ENCODE measurements at regions not wholly inside any gene's neighbourhood (a gene's known extent, or its start where the extent isn't known, plus 50 kb on each side); places are given as distances from the start of the nearest gene placed in this dataset.

- POLR2A ChIA-PET, result no interaction called here
- Histone ChIP-seq H3K4me3 (ENCODE audit: control insufficient read depth in 1 of 2, extremely low read depth in 1 of 2, low read length in 1 of 2) (no peak overlapping the region), H3K4me1 (ENCODE audit: control insufficient read depth in 1 of 2, extremely low read depth in 1 of 2, insufficient read depth in 2 of 2, low read length in 2 of 2) (no peaks in the 10 kb centered on the region), H3K9me3 (no peaks in the 10 kb centered on the region), H3K27me3 (replicated peaks in 1 of 2; ENCODE audit: control insufficient read depth in 2 of 2, extremely low read depth in 1 of 2, insufficient read depth in 2 of 2, low read length in 1 of 2) (no peaks in the 10 kb centered on the region), H3K36me3 (ENCODE audit: control insufficient read depth in 2 of 2, extremely low read depth in 1 of 2, insufficient read depth in 1 of 2, low read length in 1 of 2) (no peaks in the 10 kb centered on the region), H3K27ac (ENCODE audit: low read length) (no peak overlapping the region)
- no peaks in the 10 kb centered on the region for H3K4me1 Mint-ChIP-seq
- no peak for DNase-seq
- H3K9me3 Mint-ChIP-seq, result peaks cover 0 to 7% (median 6%) of the 10 kb centered on the region in 3 donors
- CTCF ChIA-PET, result no interaction called here
- H3K27me3 Mint-ChIP-seq, result no peaks in the 10 kb centered on the region
- ATAC-seq (replicated peaks in 1 of 4), result no peak
- WGBS (ENCODE audit: insufficient coverage), result 88% methylated on average over 1 of the region's 3 CpGs
- no peaks in the 10 kb centered on the region for H3K36me3 Mint-ChIP-seq
- H3K27ac Mint-ChIP-seq, result no peak overlapping the region
- no peak overlapping the region for H3K4me3 Mint-ChIP-seq
Observed at GRCh38 chr20:7257692-7258466, 490.4 kb downstream of the BMP2 start.

- Histone ChIP-seq H3K36me3 (ENCODE audit: control insufficient read depth in 2 of 2, extremely low read depth in 1 of 2, insufficient read depth in 1 of 2, low read length in 1 of 2) (no peaks in the 10 kb centered on the region), H3K27ac (ENCODE audit: low read length) (no peak overlapping the region), H3K4me1 (ENCODE audit: control insufficient read depth in 1 of 2, extremely low read depth in 1 of 2, insufficient read depth in 2 of 2, low read length in 2 of 2) (no peaks in the 10 kb centered on the region), H3K4me3 (ENCODE audit: control insufficient read depth in 1 of 2, extremely low read depth in 1 of 2, low read length in 1 of 2) (no peak overlapping the region), H3K27me3 (replicated peaks in 1 of 2; ENCODE audit: control insufficient read depth in 2 of 2, extremely low read depth in 1 of 2, insufficient read depth in 2 of 2, low read length in 1 of 2) (no peaks in the 10 kb centered on the region), H3K9me3 (no peaks in the 10 kb centered on the region)
- Mint-ChIP-seq H3K36me3 (no peaks in the 10 kb centered on the region), H3K4me3 (no peak overlapping the region), H3K9me3 (peaks cover 0 to 9% (median 7%) of the 10 kb centered on the region in 3 donors), H3K27ac (no peak overlapping the region), H3K27me3 (no peaks in the 10 kb centered on the region), H3K4me1 (no peaks in the 10 kb centered on the region)
- ChIA-PET POLR2A (no interaction called here), CTCF (no interaction called here)
- 92% methylated on average over 2 of the region's 2 CpGs for WGBS (ENCODE audit: insufficient coverage)
- DNase-seq (no peak), ATAC-seq (replicated peaks in 1 of 4) (no peak)
Observed at GRCh38 chr20:7262803-7263202, 495.3 kb downstream of the BMP2 start.

GRCh38 chr20:7264137-7264536 is 496.7 kb downstream of the BMP2 start:
- Mint-ChIP-seq H3K4me1 (no peaks in the 10 kb centered on the region), H3K27ac (no peak overlapping the region), H3K4me3 (no peak overlapping the region), H3K27me3 (no peaks in the 10 kb centered on the region), H3K36me3 (no peaks in the 10 kb centered on the region), H3K9me3 (peaks cover 0 to 9% (median 7%) of the 10 kb centered on the region in 3 donors)
- POLR2A ChIA-PET, result no interaction called here
- CTCF ChIA-PET, result no interaction called here
- no peaks in the 10 kb centered on the region for H3K9me3 ChIP-seq
- no peak overlapping the region for H3K4me3 ChIP-seq (ENCODE audit: control insufficient read depth in 1 of 2, extremely low read depth in 1 of 2, low read length in 1 of 2)
- H3K27me3 ChIP-seq (replicated peaks in 1 of 2; ENCODE audit: control insufficient read depth in 2 of 2, extremely low read depth in 1 of 2, insufficient read depth in 2 of 2, low read length in 1 of 2), result no peaks in the 10 kb centered on the region
- H3K36me3 ChIP-seq (ENCODE audit: control insufficient read depth in 2 of 2, extremely low read depth in 1 of 2, insufficient read depth in 1 of 2, low read length in 1 of 2), result no peaks in the 10 kb centered on the region
- ATAC-seq (replicated peaks in 1 of 4) (no peak), DNase-seq (no peak)
- WGBS (ENCODE audit: insufficient coverage), result 71% methylated on average over 1 of the region's 1 CpG
- no peak overlapping the region for H3K27ac ChIP-seq (ENCODE audit: low read length)
- no peaks in the 10 kb centered on the region for H3K4me1 ChIP-seq (ENCODE audit: control insufficient read depth in 1 of 2, extremely low read depth in 1 of 2, insufficient read depth in 2 of 2, low read length in 2 of 2)

DNA sequence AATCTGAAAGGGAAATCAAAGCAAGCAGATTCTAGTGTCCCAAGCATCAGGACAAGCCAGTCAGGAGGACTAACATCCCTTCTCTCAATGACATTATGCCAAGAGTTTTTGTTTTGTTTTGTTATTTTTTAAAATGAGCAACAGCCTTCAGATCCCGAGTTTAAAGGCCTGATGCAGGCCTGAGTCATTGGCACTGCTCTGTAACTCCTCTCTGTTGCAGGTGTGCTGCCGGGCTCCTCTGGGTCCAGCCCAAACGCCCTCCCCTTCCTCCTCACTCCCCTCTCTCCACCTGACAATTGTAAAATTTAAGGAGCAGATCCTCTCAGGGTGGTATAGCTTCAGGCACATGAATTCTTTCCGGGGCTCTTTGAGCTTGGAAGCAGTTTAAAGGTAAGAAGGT is 502.0 kb downstream of the BMP2 start:
- Mint-ChIP-seq H3K27ac (no peak overlapping the region), H3K36me3 (no peaks in the 10 kb centered on the region), H3K27me3 (no peaks in the 10 kb centered on the region), H3K4me1 (no peaks in the 10 kb centered on the region), H3K9me3 (peaks cover 0 to 9% (median 6%) of the 10 kb centered on the region in 3 donors), H3K4me3 (no peak overlapping the region)
- DNase-seq, result no peak
- Histone ChIP-seq H3K36me3 (ENCODE audit: control insufficient read depth in 2 of 2, extremely low read depth in 1 of 2, insufficient read depth in 1 of 2, low read length in 1 of 2) (no peaks in the 10 kb centered on the region), H3K27me3 (replicated peaks in 1 of 2; ENCODE audit: control insufficient read depth in 2 of 2, extremely low read depth in 1 of 2, insufficient read depth in 2 of 2, low read length in 1 of 2) (no peaks in the 10 kb centered on the region), H3K4me3 (ENCODE audit: control insufficient read depth in 1 of 2, extremely low read depth in 1 of 2, low read length in 1 of 2) (no peak overlapping the region), H3K27ac (ENCODE audit: low read length) (no peak overlapping the region), H3K4me1 (ENCODE audit: control insufficient read depth in 1 of 2, extremely low read depth in 1 of 2, insufficient read depth in 2 of 2, low read length in 2 of 2) (no peaks in the 10 kb centered on the region), H3K9me3 (no peaks in the 10 kb centered on the region)
- ChIA-PET POLR2A (no interaction called here), CTCF (no interaction called here)
- no CpG with 5 or more reads among the region's 4 CpGs for WGBS (ENCODE audit: insufficient coverage)
- ATAC-seq (replicated peaks in 1 of 4), result no peak

DNA sequence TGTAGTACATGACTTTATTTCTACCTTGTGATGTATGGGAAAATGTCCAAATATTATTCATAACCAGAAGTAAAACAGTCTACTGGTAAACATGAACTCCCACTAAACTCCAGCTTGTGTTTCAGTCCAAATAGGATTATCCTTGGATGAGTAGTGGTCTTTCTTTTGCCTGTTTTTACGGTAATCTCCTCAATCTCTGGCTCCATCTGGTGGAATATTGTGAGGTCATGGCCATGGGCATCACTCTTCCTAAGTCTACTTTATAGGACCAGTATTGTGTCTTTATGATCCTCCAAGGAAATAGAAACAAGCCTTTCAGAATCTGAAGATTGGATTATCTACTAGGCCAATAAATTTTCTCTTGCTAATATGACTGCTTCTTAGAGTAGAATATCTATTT is 505.0 kb downstream of the BMP2 start:
- Histone ChIP-seq H3K4me1 (ENCODE audit: control insufficient read depth in 1 of 2, extremely low read depth in 1 of 2, insufficient read depth in 2 of 2, low read length in 2 of 2) (no peaks in the 10 kb centered on the region), H3K27me3 (replicated peaks in 1 of 2; ENCODE audit: control insufficient read depth in 2 of 2, extremely low read depth in 1 of 2, insufficient read depth in 2 of 2, low read length in 1 of 2) (no peaks in the 10 kb centered on the region), H3K9me3 (no peaks in the 10 kb centered on the region), H3K4me3 (ENCODE audit: control insufficient read depth in 1 of 2, extremely low read depth in 1 of 2, low read length in 1 of 2) (no peak overlapping the region), H3K27ac (ENCODE audit: low read length) (no peak overlapping the region), H3K36me3 (ENCODE audit: control insufficient read depth in 2 of 2, extremely low read depth in 1 of 2, insufficient read depth in 1 of 2, low read length in 1 of 2) (no peaks in the 10 kb centered on the region)
- ATAC-seq (replicated peaks in 1 of 4), result no peak
- H3K36me3 Mint-ChIP-seq, result no peaks in the 10 kb centered on the region
- ChIA-PET POLR2A (no interaction called here), CTCF (no interaction called here)
- no peak overlapping the region for H3K4me3 Mint-ChIP-seq
- no peaks in the 10 kb centered on the region for H3K27me3 Mint-ChIP-seq
- peaks cover 0 to 16% (median 15%) of the 10 kb centered on the region in 3 donors for H3K9me3 Mint-ChIP-seq
- no peak for DNase-seq
- no peak overlapping the region for H3K27ac Mint-ChIP-seq
- WGBS (ENCODE audit: insufficient coverage), result no CpG with 5 or more reads among the region's 1 CpG
- no peaks in the 10 kb centered on the region for H3K4me1 Mint-ChIP-seq

GRCh38 chr20:7274870-7275269 is 507.4 kb downstream of the BMP2 start:
- ATAC-seq (replicated peaks in 1 of 4), result no peak
- Histone ChIP-seq H3K27me3 (replicated peaks in 1 of 2; ENCODE audit: control insufficient read depth in 2 of 2, extremely low read depth in 1 of 2, insufficient read depth in 2 of 2, low read length in 1 of 2) (no peaks in the 10 kb centered on the region), H3K36me3 (ENCODE audit: control insufficient read depth in 2 of 2, extremely low read depth in 1 of 2, insufficient read depth in 1 of 2, low read length in 1 of 2) (no peaks in the 10 kb centered on the region), H3K27ac (ENCODE audit: low read length) (no peak overlapping the region), H3K9me3 (no peaks in the 10 kb centered on the region), H3K4me1 (ENCODE audit: control insufficient read depth in 1 of 2, extremely low read depth in 1 of 2, insufficient read depth in 2 of 2, low read length in 2 of 2) (no peaks in the 10 kb centered on the region), H3K4me3 (ENCODE audit: control insufficient read depth in 1 of 2, extremely low read depth in 1 of 2, low read length in 1 of 2) (no peak overlapping the region)
- no peak overlapping the region for H3K27ac Mint-ChIP-seq
- no peaks in the 10 kb centered on the region for H3K4me1 Mint-ChIP-seq
- H3K36me3 Mint-ChIP-seq, result no peaks in the 10 kb centered on the region
- no peak for DNase-seq
- H3K9me3 Mint-ChIP-seq, result peaks cover 6 to 16% (median 15%) of the 10 kb centered on the region in 3 donors
- ChIA-PET CTCF (interaction anchor here in 1 of 2 donors (0.6 kb wide), 1 partner anchor 1113 kb away, joined by 9 read pairs; no protein-coding TSS in a partner anchor), POLR2A (no interaction called here)
- H3K27me3 Mint-ChIP-seq, result no peaks in the 10 kb centered on the region
- H3K4me3 Mint-ChIP-seq, result no peak overlapping the region

Measured in T-cell (primary cell).